ENCODE measurements at regions not wholly inside any gene's neighbourhood (a gene's known extent, or its start where the extent isn't known, plus 50 kb on each side); places are given as distances from the start of the nearest gene placed in this dataset.

GRCh38 chr9:20197976-20198685 is 409.3 kb upstream of the SLC24A2 start:
- no peak for FAIRE-seq

DNA sequence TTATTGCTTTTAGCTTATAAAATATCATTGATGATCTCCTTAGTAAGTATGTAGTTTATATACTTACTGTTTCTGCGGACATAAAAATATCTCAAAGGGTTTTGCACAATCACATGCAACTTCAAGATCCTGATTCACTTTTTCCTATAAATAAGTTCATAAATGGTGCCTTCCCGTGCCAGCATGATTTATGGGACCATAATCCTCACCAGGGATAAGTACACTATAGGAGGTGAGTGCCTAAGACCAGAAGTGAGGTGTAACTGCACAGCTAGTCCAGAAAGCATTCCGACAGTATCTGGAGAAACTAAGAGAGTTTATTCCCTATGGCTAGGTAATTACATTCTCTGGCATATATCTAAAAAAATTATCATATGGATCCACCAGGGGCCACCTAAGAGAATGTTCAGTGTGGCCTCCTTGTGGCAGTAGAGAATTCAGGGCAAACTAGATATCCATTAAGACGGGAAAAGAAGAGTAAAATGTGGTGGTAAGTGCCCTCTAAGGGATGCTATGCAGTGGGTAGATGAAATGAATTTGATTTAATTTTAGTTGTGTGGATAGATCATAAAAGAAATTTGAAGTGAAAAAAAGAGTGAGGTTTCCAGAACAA is 402.5 kb upstream of the SLC24A2 start:
- no peak for FAIRE-seq

GRCh38 chr9:20189871-20190270 is 401.0 kb upstream of the SLC24A2 start:
- no peak for FAIRE-seq

GRCh38 chr9:20188616-20189369 is 400.0 kb upstream of the SLC24A2 start:
- FAIRE-seq, result no peak

GRCh38 chr9:20187318-20187717 is 398.5 kb upstream of the SLC24A2 start:
- no peak for FAIRE-seq

- FAIRE-seq, result no peak
Measured at GRCh38 chr9:20186823-20187222, 398.0 kb upstream of the SLC24A2 start.

DNA sequence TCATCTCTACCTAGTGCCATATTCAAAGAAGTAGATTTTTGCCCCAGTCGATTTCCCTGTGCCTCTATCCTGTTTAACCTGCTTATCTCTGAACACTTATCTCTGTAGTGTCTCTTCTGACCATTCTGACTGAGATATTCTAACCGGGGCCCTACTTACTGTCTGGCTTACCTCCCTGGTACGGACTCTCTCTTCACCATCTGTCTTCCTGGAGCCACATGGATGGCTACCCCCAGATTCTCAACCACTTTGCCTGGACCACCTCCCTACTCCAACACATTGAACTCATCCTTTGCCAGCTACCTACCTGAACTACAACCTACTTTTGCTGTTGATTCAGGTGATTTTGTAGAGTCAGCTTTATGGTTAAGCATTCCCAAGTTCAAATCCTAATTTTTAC is 397.4 kb upstream of the SLC24A2 start:
- no peak for FAIRE-seq

DNA sequence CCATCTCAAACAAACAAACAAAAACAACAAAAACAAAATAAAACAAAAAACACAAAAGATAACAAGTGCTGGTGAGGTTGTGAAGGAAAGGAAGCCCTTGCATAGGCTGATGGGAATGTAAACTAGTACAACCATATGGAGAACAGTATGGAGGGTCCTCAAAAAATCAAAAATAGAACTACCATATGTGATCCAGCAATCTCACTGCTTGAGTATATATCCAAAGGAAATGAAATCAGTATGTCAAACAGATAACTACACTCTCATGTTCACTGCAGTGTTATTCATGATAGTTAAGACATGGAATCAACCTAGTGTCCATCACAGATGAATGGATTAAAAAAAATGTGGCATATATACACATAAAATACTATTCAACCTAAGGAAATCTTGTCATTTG is 395.7 kb upstream of the SLC24A2 start:
- FAIRE-seq, result no peak

GRCh38 chr9:20178679-20179078 is 389.8 kb upstream of the SLC24A2 start:
- FAIRE-seq, result no peak

DNA sequence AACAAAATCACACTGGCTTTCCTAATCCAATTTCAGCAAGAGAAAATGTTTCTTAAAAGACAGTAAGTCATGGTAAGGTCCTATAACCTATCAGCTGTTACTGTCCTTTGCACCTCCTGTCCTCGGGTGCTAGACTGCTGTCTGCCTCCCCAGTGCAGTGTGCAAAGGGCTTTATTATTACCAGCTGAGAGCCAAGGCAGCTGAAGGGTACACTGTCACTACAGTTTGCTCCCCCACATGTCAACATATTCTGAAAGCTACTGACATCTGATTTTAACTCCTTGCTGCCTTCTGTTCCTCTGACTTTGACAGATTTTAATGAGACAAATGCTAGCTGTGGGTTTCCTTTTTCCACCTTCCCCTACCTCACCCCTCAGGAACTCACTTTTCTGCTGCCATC is 389.4 kb upstream of the SLC24A2 start:
- FAIRE-seq, result no peak

- FAIRE-seq, result no peak
Measured at GRCh38 chr9:20170122-20170521, 381.3 kb upstream of the SLC24A2 start.

GRCh38 chr9:20152151-20152725 is 363.4 kb upstream of the SLC24A2 start:
- no peak for FAIRE-seq

DNA sequence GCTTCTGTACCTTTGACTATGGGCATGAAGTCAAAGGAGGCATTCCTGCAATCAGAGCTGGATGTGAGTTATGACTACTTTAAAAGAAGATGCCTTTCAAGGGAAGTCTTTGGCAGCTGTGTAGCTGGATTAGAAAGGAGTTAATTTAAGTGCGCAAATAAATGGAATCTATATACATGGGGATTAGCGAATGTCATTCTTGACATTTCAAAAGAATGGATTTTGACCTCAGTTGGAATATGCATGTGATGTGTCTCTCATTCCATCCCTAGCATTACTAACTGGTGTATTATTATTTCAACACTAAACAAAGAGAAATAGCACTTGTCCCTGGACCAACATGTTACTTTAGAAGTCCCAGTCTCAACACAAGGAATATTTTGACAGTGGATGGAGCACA is 359.6 kb upstream of the SLC24A2 start:
- FAIRE-seq, result no peak

DNA sequence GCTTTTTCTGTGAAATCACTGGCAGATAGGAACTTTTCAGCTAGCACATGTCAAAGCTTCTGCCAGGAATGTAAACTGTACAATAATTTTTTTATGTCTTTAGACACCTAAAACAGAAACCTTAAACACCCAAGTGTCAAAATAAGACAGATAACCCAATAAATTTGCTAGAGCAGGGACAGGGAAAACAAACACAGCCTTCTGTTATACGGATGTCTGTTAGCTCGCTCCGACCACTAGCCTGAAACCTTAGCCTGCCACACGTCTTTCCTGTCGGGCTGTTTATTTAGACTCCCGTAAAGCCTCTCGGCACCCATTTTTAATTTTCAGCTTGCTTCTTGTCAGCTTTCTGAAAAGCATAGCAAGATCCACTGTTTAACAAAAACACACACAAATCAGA is 355.4 kb upstream of the SLC24A2 start:
- no peak for FAIRE-seq

GRCh38 chr9:20139763-20140290 is 351.0 kb upstream of the SLC24A2 start:
- no peak for FAIRE-seq

DNA sequence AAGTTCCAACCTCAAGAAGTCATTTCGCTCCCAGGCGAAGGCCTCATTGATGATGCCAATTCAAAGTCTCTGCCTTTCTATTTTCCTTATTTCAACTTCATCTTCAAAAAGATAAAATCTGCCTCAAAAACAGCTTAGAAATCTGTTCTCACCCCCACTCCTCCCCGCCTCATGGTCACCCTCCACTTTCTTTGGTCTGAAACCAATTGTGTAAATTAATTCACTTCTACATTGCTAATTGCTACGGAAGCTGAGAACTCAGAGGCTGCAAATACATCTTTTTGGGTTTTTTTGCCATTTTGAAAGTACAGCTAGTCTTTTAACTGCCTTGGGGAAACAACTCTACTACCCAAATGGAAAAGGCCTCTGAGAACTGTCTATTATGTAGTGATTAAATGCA is 350.0 kb upstream of the SLC24A2 start:
- no peak for FAIRE-seq

- FAIRE-seq, result no peak
Measured at GRCh38 chr9:20138116-20138515, 349.3 kb upstream of the SLC24A2 start.

DNA sequence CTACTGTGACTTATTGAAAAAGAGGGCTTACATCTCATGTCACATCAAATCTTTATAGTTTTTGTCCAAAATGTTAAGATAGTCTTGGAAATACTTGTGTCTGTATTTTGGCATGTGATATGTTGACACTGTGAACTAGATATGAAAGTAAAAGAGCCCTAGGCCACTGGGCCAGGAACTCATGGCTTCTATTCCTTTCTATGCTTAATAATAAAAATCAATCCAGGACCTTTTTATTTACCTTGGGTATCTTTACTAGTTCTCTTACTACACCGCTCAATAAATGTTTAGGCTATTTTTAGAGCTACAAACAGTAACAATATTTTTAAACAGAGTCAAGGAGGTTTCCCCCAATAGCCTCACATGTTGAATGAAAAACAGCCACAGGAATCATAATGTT is 348.6 kb upstream of the SLC24A2 start:
- no peak for FAIRE-seq

DNA sequence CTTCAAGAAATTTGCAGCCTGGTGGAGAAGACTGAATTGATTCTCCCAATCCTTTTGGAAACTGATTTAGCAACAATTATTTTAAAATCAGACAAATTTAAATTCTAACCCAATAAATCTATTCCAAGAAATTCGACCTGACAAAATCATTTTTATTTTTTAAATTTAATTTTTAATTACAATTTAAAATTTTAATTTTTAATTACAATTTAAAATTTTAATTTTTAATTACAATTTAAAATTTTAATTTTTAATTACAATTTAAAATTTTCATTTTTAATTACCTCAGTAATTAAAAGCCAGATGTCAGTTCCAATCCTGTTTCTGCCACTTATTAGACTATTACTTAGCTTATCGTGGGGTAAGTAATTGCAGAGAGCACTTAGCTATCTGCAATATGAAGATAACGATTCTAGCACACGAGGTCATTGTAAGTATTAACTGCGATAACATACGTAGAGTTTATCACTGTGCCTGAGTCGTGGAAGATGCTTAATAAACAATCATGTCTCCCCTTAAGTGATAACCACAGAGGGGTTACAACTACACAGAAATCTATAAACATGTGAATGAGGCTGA is 346.4 kb upstream of the SLC24A2 start:
- FAIRE-seq, result peak; percentile 76

- no peak for FAIRE-seq
Measured at GRCh38 chr9:20125727-20126126, 336.9 kb upstream of the SLC24A2 start.

GRCh38 chr9:20119566-20119965 is 330.7 kb upstream of the SLC24A2 start:
- no peak for FAIRE-seq

DNA sequence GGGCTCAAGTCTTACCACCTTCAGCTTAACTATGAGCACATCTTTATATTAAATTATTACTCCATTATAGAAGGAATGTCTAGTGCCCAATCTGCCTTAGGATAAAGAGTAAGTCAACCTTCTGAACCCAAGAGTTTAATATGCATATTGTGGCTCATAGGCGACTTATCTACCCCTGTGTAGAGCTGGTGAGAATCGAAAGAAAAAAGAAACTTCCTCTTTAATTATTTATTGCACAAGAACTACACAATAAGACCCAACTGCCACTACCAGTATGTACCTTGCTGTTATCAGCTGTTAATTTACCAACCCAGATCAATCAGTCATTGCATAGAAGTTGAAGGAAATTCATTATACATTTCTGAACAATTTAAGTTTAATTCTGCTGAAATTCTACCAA is 329.1 kb upstream of the SLC24A2 start:
- FAIRE-seq, result no peak

GRCh38 chr9:20117482-20117881 is 328.6 kb upstream of the SLC24A2 start:
- no peak for FAIRE-seq
